ENCODE measurements at regions not wholly inside any gene's neighbourhood (a gene's known extent, or its start where the extent isn't known, plus 50 kb on each side); places are given as distances from the start of the nearest gene placed in this dataset.
"Not testable (repeated sequence)": the region's sequence is repeated elsewhere in the genome, so short reads cannot be mapped to it uniquely, and the experiment has no call there.

DNA sequence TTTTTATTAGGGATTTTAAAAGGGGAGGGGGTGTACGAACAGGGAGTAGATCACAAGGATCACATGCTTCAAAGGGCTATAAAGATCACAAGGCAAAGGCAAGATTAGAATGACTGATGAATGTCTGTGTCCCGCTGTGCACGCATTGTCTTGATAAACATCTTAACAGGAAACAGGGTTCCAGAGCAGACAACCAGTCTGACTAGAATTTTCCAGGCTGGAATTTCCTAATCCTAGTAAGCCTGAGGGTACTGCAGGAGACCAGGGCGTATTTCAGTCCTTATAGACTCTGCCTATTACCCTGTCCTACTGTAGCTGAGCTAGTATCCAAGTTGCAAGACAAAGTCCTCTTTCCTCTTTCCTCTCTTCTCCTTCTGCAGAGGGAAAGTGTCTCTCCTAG lies 179.0 kb upstream of the MAGEB2 start:
- TF ChIP-seq, protein P1, sequence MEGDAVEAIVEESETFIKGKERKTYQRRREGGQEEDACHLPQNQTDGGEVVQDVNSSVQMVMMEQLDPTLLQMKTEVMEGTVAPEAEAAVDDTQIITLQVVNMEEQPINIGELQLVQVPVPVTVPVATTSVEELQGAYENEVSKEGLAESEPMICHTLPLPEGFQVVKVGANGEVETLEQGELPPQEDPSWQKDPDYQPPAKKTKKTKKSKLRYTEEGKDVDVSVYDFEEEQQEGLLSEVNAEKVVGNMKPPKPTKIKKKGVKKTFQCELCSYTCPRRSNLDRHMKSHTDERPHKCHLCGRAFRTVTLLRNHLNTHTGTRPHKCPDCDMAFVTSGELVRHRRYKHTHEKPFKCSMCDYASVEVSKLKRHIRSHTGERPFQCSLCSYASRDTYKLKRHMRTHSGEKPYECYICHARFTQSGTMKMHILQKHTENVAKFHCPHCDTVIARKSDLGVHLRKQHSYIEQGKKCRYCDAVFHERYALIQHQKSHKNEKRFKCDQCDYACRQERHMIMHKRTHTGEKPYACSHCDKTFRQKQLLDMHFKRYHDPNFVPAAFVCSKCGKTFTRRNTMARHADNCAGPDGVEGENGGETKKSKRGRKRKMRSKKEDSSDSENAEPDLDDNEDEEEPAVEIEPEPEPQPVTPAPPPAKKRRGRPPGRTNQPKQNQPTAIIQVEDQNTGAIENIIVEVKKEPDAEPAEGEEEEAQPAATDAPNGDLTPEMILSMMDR (IDR thresholded peaks at IDR 0.05): not testable (repeated sequence)
- TF ChIP-seq POLR2A (IDR thresholded peaks at IDR 0.05): not testable (repeated sequence)

All from esophagus squamous epithelium (tissue), 4 donors.